B cell (primary cell): ENCODE measurements at regions not wholly inside any gene's neighbourhood (a gene's known extent, or its start where the extent isn't known, plus 50 kb on each side); places are given as distances from the start of the nearest gene placed in this dataset.

Experiments used
- ATAC-seq: fragments of 200-7000 bp; cut with Tn5 transposase; one replicate; pipeline ENCODE4 v1.10.0; 2021; ENCODE audit warnings: low read depth, mild to moderate bottlenecking, moderate number of reproducible peaks, moderate library complexity
- CTCF ChIA-PET: fragments of 350-600 bp; sonication (Branson Sonifier 250); formaldehyde crosslinking; loops from one replicate; lab custom pipeline; 2021; ENCODE audit warnings: antibody characterized with exemption, inconsistent platforms; lab: Charles Lee
- POLR2A ChIA-PET: fragments of 350-600 bp; sonication (Branson Sonifier 250); formaldehyde crosslinking; loops from one replicate; lab custom pipeline; 2021; ENCODE audit warnings: antibody characterized with exemption; lab: Charles Lee
- DNase-seq: peaks from one replicate; pipeline ENCODE4 v3.0.0; 2013
- H2AFZ ChIP-seq: 2 replicates; pipeline ENCODE4 v1.6.1; 2012; ENCODE audit warnings: mild to moderate bottlenecking, low read depth, low read length; ENCODE audit not compliant: insufficient read depth, poor library complexity, severe bottlenecking
- H3K27ac ChIP-seq, 2 donors: 1 replicate in 1 of 2; 2 replicates in 1 of 2; pipeline ENCODE4 v1.5.1; 2012 to 2013; ENCODE audit warnings: low read length in 2 of 2, mild to moderate bottlenecking in 2 of 2, moderate library complexity in 1 of 2
- H3K27me3 ChIP-seq, 4 experiments: fragments of 200-600 bp in 1 of 4; sonication (generic) in 1 of 4; replicated peaks in 1 of 4; 1 replicate in 2 of 4; 2 replicates in 2 of 4; pipeline versions ENCODE4 v1.6.1 to v1.7.0; 2013 to 2016; ENCODE audit warnings: low read length in 3 of 4, mild to moderate bottlenecking in 2 of 4, mixed read lengths in 1 of 4, moderate library complexity in 1 of 4; ENCODE audit not compliant: insufficient read depth in 4 of 4, control insufficient read depth in 3 of 4; ENCODE audit errors: control extremely low read depth in 1 of 4
- H3K36me3 ChIP-seq, 2 experiments: replicated peaks in 1 of 2; 1 replicate in 1 of 2; 2 replicates in 1 of 2; pipeline versions ENCODE4 v1.6.1 to v1.7.1; 2013; ENCODE audit warnings: low read length in 1 of 2; ENCODE audit not compliant: insufficient read depth in 2 of 2, control insufficient read depth in 1 of 2; ENCODE audit errors: control extremely low read depth in 1 of 2, extremely low read depth in 1 of 2
- H3K4me1 ChIP-seq, 2 donors: fragments of 200-600 bp in 1 of 2; sonication (generic) in 1 of 2; 1 replicate in 1 of 2; 2 replicates in 1 of 2; pipeline versions ENCODE4 v1.5.1 to v1.6.1; 2013 to 2017; ENCODE audit warnings: low read length in 2 of 2; ENCODE audit not compliant: control insufficient read depth in 2 of 2, insufficient read depth in 2 of 2
- H3K4me2 ChIP-seq: replicated peaks from 2 replicates; pipeline ENCODE3; 2012; ENCODE audit warnings: mild to moderate bottlenecking, low read depth, low read length; ENCODE audit not compliant: poor library complexity, severe bottlenecking
- H3K4me3 ChIP-seq, 5 experiments: fragments of 200-600 bp in 1 of 5; sonication (generic) in 1 of 5; 1 replicate in 3 of 5; 2 replicates in 2 of 5; pipeline versions ENCODE4 v1.5.1 to v1.7.0; 2011 to 2016; ENCODE audit warnings: low read length in 4 of 5, mild to moderate bottlenecking in 4 of 5, low read depth in 2 of 5, control low read depth in 1 of 5, moderate library complexity in 1 of 5; ENCODE audit not compliant: insufficient read depth in 1 of 5; ENCODE audit errors: control extremely low read depth in 1 of 5, extremely low read depth in 1 of 5
- H3K79me2 ChIP-seq: fragments of 200-600 bp; sonication (generic); one replicate; pipeline ENCODE4 v1.6.0; 2016; ENCODE audit warnings: low read length; ENCODE audit not compliant: control insufficient read depth, insufficient read depth
- H3K9ac ChIP-seq: fragments of 200-600 bp; sonication (generic); 2 replicates; pipeline ENCODE4 v1.6.1; 2017; ENCODE audit warnings: mild to moderate bottlenecking, low read length, moderate library complexity
- H3K9me3 ChIP-seq, 3 donors: one replicate each; pipeline versions ENCODE4 v1.6.1 to v1.7.1; 2013; ENCODE audit warnings: low read length in 2 of 3; ENCODE audit not compliant: control insufficient read depth in 2 of 3, insufficient read depth in 1 of 3; ENCODE audit errors: control extremely low read depth in 1 of 3
- H4K20me1 ChIP-seq: 2 replicates; pipeline ENCODE4 v1.6.0; 2012; ENCODE audit warnings: mild to moderate bottlenecking, low read length; ENCODE audit not compliant: insufficient read depth, control insufficient read depth, poor library complexity, severe bottlenecking
- H3K27ac Mint-ChIP-seq: one replicate; pipeline ENCODE4 v1.8.0; 2021; ENCODE audit warnings: mixed read lengths
- H3K27me3 Mint-ChIP-seq: one replicate; pipeline ENCODE4 v1.8.0; 2021; ENCODE audit warnings: mixed read lengths
- H3K4me1 Mint-ChIP-seq: one replicate; pipeline ENCODE4 v1.8.0; 2021; ENCODE audit warnings: mixed read lengths
- H3K4me3 Mint-ChIP-seq: one replicate; pipeline ENCODE4 v1.8.0; 2021; ENCODE audit warnings: mixed read lengths
- H3K9me3 Mint-ChIP-seq: one replicate; pipeline ENCODE4 v1.8.0; 2022; ENCODE audit warnings: mixed read lengths; ENCODE audit not compliant: insufficient read depth
- EZH2 ChIP-seq: IDR thresholded peaks from 2 replicates; pipeline ENCODE4 v1.6.1; 2012; ENCODE audit warnings: borderline replicate concordance, low read depth, mild to moderate bottlenecking, moderate library complexity, low read length; ENCODE audit not compliant: insufficient read depth, poor library complexity, severe bottlenecking
- whole genome bisulfite sequencing: methylation state at CpG from one replicate; pipeline ENCODE4 v1.1.5; 2013; ENCODE audit warnings: missing lambda C conversion rate; ENCODE audit not compliant: insufficient coverage; 5-methylcytosine and 5-hydroxymethylcytosine counted together
- intact Hi-C: fragments of 100-400 bp; cut with micrococcal nuclease; formaldehyde crosslinking; loops from one replicate; pipeline ENCODE4 v1.10.0; 2022
- TF ChIP-seq, protein P1 (sequence below): fragments of 200-600 bp; IDR thresholded peaks from one replicate; pipeline ENCODE4 v1.8.0; 2022; ENCODE audit warnings: antibody characterized with exemption, mild to moderate bottlenecking

DNA sequence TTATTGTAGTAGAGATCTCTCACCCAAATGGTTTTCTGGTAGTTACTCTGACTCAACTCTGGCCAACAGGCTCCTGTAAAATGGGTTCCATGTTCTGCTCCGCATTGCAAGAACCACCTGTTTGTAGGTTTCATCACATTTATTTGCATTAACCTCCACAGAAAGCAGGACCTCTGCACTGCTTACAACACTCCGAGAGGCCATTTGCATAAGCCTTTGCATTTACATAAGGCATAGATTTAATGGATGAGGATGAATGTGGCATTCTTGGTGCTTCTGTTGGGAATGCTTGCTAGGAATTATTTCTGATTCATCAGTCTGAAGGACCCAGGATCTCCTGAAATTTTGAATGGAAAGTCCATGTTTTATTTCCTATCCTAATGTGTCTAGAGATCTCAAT, 320.1 kb downstream of the ZNF621 start:
- no peak overlapping the region for H3K4me2 ChIP-seq
- no peak overlapping the region for H3K4me3 ChIP-seq
- peaks cover 0 to 6% (median 0%) of the 10 kb centered on the region in 3 donors for H3K9me3 ChIP-seq
- H3K27me3 ChIP-seq = no peaks in the 10 kb centered on the region
- TF ChIP-seq, protein P1, sequence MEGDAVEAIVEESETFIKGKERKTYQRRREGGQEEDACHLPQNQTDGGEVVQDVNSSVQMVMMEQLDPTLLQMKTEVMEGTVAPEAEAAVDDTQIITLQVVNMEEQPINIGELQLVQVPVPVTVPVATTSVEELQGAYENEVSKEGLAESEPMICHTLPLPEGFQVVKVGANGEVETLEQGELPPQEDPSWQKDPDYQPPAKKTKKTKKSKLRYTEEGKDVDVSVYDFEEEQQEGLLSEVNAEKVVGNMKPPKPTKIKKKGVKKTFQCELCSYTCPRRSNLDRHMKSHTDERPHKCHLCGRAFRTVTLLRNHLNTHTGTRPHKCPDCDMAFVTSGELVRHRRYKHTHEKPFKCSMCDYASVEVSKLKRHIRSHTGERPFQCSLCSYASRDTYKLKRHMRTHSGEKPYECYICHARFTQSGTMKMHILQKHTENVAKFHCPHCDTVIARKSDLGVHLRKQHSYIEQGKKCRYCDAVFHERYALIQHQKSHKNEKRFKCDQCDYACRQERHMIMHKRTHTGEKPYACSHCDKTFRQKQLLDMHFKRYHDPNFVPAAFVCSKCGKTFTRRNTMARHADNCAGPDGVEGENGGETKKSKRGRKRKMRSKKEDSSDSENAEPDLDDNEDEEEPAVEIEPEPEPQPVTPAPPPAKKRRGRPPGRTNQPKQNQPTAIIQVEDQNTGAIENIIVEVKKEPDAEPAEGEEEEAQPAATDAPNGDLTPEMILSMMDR = no peak
- TF ChIP-seq EZH2 = no peak
- H3K36me3 ChIP-seq = no peaks in the 10 kb centered on the region
- Mint-ChIP-seq H3K4me3 (no peak overlapping the region), H3K4me1 (no peaks in the 10 kb centered on the region), H3K9me3 (no peaks in the 10 kb centered on the region), H3K27me3 (no peaks in the 10 kb centered on the region), H3K27ac (no peak overlapping the region)
- ChIA-PET CTCF (no interaction called here), POLR2A (no interaction called here)
- no peaks in the 10 kb centered on the region for H4K20me1 ChIP-seq
- no peak overlapping the region for H3K27ac ChIP-seq
- H2AFZ ChIP-seq = no peak overlapping the region
- no peaks in the 10 kb centered on the region for H3K79me2 ChIP-seq
- no peaks in the 10 kb centered on the region for H3K4me1 ChIP-seq
- DNase-seq = no peak
- WGBS = no CpG with 5 or more reads among the region's 2 CpGs
- no peak overlapping the region for H3K9ac ChIP-seq
- ATAC-seq = no peak
- intact Hi-C loops = no loop called here

DNA sequence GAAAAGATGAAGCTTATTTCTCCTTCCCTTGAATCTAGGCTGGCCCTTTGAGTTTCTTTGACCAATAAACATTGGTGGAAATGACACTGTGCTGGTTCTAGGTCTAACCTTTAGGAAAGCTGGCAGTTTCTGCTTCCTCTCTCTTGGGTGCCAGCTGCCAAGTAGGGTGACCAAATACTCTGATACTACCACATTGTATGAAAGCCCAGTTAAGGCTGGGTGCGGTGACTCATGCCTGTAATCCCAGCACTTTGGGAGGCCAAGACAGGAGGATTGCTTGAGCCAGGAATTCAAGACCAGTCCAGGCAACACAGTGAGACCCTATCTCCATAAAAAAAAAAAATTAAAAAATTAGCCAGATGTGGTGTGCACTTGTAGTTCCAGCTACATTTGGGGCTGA, 320.7 kb downstream of the ZNF621 start:
- Histone ChIP-seq H3K36me3 (no peaks in the 10 kb centered on the region), H3K79me2 (no peaks in the 10 kb centered on the region), H3K4me1 (no peaks in the 10 kb centered on the region), H3K9me3 (peaks cover 0 to 6% (median 0%) of the 10 kb centered on the region in 3 donors), H3K27ac (no peak overlapping the region), H3K4me3 (no peak overlapping the region), H3K9ac (no peak overlapping the region), H3K4me2 (no peak overlapping the region), H2AFZ (no peak overlapping the region), H3K27me3 (no peaks in the 10 kb centered on the region), H4K20me1 (no peaks in the 10 kb centered on the region)
- ATAC-seq (no peak), DNase-seq (no peak)
- CTCF ChIA-PET = no interaction called here
- no peaks in the 10 kb centered on the region for H3K9me3 Mint-ChIP-seq
- POLR2A ChIA-PET = no interaction called here
- TF ChIP-seq EZH2 = no peak
- TF ChIP-seq, protein P1 = no peak
- intact Hi-C loops = no loop called here
- WGBS = 100% methylated on average over 1 of the region's 1 CpG
- H3K4me1 Mint-ChIP-seq = no peaks in the 10 kb centered on the region
- no peak overlapping the region for H3K27ac Mint-ChIP-seq
- H3K27me3 Mint-ChIP-seq = no peaks in the 10 kb centered on the region
- no peak overlapping the region for H3K4me3 Mint-ChIP-seq
